ENCODE measurements at regions not wholly inside any gene's neighbourhood (a gene's known extent, or its start where the extent isn't known, plus 50 kb on each side); places are given as distances from the start of the nearest gene placed in this dataset.

- no peak for DNase-seq (ENCODE audit: insufficient read length, low spot score)
- no peak for FAIRE-seq
- TF ChIP-seq POU2F2 (IDR thresholded peaks at IDR 0.05; ENCODE audit: low read depth, low read length) (no peak), POLR2A (IDR thresholded peaks at IDR 0.05; ENCODE audit: low read depth, low read length) (no peak), TAF1 (IDR thresholded peaks at IDR 0.05; ENCODE audit: low read depth, low read length) (no peak), PAX5 (IDR thresholded peaks at IDR 0.05; ENCODE audit: insufficient read depth, low read length, severe bottlenecking) (no peak), POLR2AphosphoS5 (IDR thresholded peaks at IDR 0.05; ENCODE audit: low read depth, low read length) (no peak), SPI1 (IDR thresholded peaks at IDR 0.05; ENCODE audit: low read depth, low read length) (no peak)
Observed at GRCh38 chr13:67829641-67830040, 599.5 kb upstream of the PCDH9 start.

- no peak for TF ChIP-seq SPI1 (IDR thresholded peaks at IDR 0.05; ENCODE audit: low read depth, low read length)
- TF ChIP-seq POLR2AphosphoS5 (IDR thresholded peaks at IDR 0.05; ENCODE audit: low read depth, low read length) = no peak
- TF ChIP-seq POLR2A (IDR thresholded peaks at IDR 0.05; ENCODE audit: low read depth, low read length) = no peak
- TF ChIP-seq PAX5 (IDR thresholded peaks at IDR 0.05; ENCODE audit: insufficient read depth, low read length, severe bottlenecking) = no peak
- no peak for TF ChIP-seq TAF1 (IDR thresholded peaks at IDR 0.05; ENCODE audit: low read depth, low read length)
- TF ChIP-seq POU2F2 (IDR thresholded peaks at IDR 0.05; ENCODE audit: low read depth, low read length) = no peak
- FAIRE-seq = no peak
- DNase-seq (ENCODE audit: insufficient read length, low spot score) = no peak
Observed at GRCh38 chr13:67827992-67828391, 597.9 kb upstream of the PCDH9 start.

GRCh38 chr13:67821606-67822005 is 591.5 kb upstream of the PCDH9 start:
- TF ChIP-seq POLR2AphosphoS5 (IDR thresholded peaks at IDR 0.05; ENCODE audit: low read depth, low read length) (no peak), TAF1 (IDR thresholded peaks at IDR 0.05; ENCODE audit: low read depth, low read length) (no peak), POLR2A (IDR thresholded peaks at IDR 0.05; ENCODE audit: low read depth, low read length) (no peak), POU2F2 (IDR thresholded peaks at IDR 0.05; ENCODE audit: low read depth, low read length) (no peak), SPI1 (IDR thresholded peaks at IDR 0.05; ENCODE audit: low read depth, low read length) (no peak), PAX5 (IDR thresholded peaks at IDR 0.05; ENCODE audit: insufficient read depth, low read length, severe bottlenecking) (no peak)
- DNase-seq (ENCODE audit: insufficient read length, low spot score) (no peak), FAIRE-seq (no peak)

- no peak for DNase-seq (ENCODE audit: insufficient read length, low spot score)
- no peak for FAIRE-seq
- TF ChIP-seq SPI1 (IDR thresholded peaks at IDR 0.05; ENCODE audit: low read depth, low read length) (no peak), TAF1 (IDR thresholded peaks at IDR 0.05; ENCODE audit: low read depth, low read length) (no peak), POLR2A (IDR thresholded peaks at IDR 0.05; ENCODE audit: low read depth, low read length) (no peak), PAX5 (IDR thresholded peaks at IDR 0.05; ENCODE audit: insufficient read depth, low read length, severe bottlenecking) (no peak), POU2F2 (IDR thresholded peaks at IDR 0.05; ENCODE audit: low read depth, low read length) (no peak), POLR2AphosphoS5 (IDR thresholded peaks at IDR 0.05; ENCODE audit: low read depth, low read length) (no peak)
Observed at GRCh38 chr13:67806796-67807195, 576.7 kb upstream of the PCDH9 start.

- FAIRE-seq (no peak), DNase-seq (ENCODE audit: insufficient read length, low spot score) (no peak)
Observed at GRCh38 chr13:67803118-67803517, 573.0 kb upstream of the PCDH9 start.

GRCh38 chr13:67792151-67792676 is 562.1 kb upstream of the PCDH9 start:
- FAIRE-seq (no peak), DNase-seq (ENCODE audit: insufficient read length, low spot score) (no peak)

More at GRCh38 chr13:67803118-67803517, 573.0 kb upstream of the PCDH9 start:
- TF ChIP-seq POLR2A (IDR thresholded peaks at IDR 0.05; ENCODE audit: low read depth, low read length) (no peak), POLR2AphosphoS5 (IDR thresholded peaks at IDR 0.05; ENCODE audit: low read depth, low read length) (no peak), TAF1 (IDR thresholded peaks at IDR 0.05; ENCODE audit: low read depth, low read length) (no peak), SPI1 (IDR thresholded peaks at IDR 0.05; ENCODE audit: low read depth, low read length) (no peak), POU2F2 (IDR thresholded peaks at IDR 0.05; ENCODE audit: low read depth, low read length) (no peak), PAX5 (IDR thresholded peaks at IDR 0.05; ENCODE audit: insufficient read depth, low read length, severe bottlenecking) (no peak)

GRCh38 chr13:67791047-67791446 is 560.9 kb upstream of the PCDH9 start:
- no peak for FAIRE-seq
- DNase-seq (ENCODE audit: insufficient read length, low spot score) = no peak
- TF ChIP-seq POLR2AphosphoS5 (IDR thresholded peaks at IDR 0.05; ENCODE audit: low read depth, low read length) = no peak
- no peak for TF ChIP-seq POU2F2 (IDR thresholded peaks at IDR 0.05; ENCODE audit: low read depth, low read length)
- no peak for TF ChIP-seq TAF1 (IDR thresholded peaks at IDR 0.05; ENCODE audit: low read depth, low read length)
- no peak for TF ChIP-seq SPI1 (IDR thresholded peaks at IDR 0.05; ENCODE audit: low read depth, low read length)
- no peak for TF ChIP-seq POLR2A (IDR thresholded peaks at IDR 0.05; ENCODE audit: low read depth, low read length)
- TF ChIP-seq PAX5 (IDR thresholded peaks at IDR 0.05; ENCODE audit: insufficient read depth, low read length, severe bottlenecking) = no peak

More at GRCh38 chr13:67792151-67792676, 562.1 kb upstream of the PCDH9 start:
- TF ChIP-seq POU2F2 (IDR thresholded peaks at IDR 0.05; ENCODE audit: low read depth, low read length) = no peak
- TF ChIP-seq POLR2A (IDR thresholded peaks at IDR 0.05; ENCODE audit: low read depth, low read length) = no peak
- no peak for TF ChIP-seq TAF1 (IDR thresholded peaks at IDR 0.05; ENCODE audit: low read depth, low read length)
- TF ChIP-seq PAX5 (IDR thresholded peaks at IDR 0.05; ENCODE audit: insufficient read depth, low read length, severe bottlenecking) = no peak
- TF ChIP-seq POLR2AphosphoS5 (IDR thresholded peaks at IDR 0.05; ENCODE audit: low read depth, low read length) = no peak
- no peak for TF ChIP-seq SPI1 (IDR thresholded peaks at IDR 0.05; ENCODE audit: low read depth, low read length)

- FAIRE-seq = no peak
- TF ChIP-seq POLR2A (IDR thresholded peaks at IDR 0.05; ENCODE audit: low read depth, low read length) (no peak), POU2F2 (IDR thresholded peaks at IDR 0.05; ENCODE audit: low read depth, low read length) (no peak), POLR2AphosphoS5 (IDR thresholded peaks at IDR 0.05; ENCODE audit: low read depth, low read length) (no peak), PAX5 (IDR thresholded peaks at IDR 0.05; ENCODE audit: insufficient read depth, low read length, severe bottlenecking) (no peak), SPI1 (IDR thresholded peaks at IDR 0.05; ENCODE audit: low read depth, low read length) (no peak), TAF1 (IDR thresholded peaks at IDR 0.05; ENCODE audit: low read depth, low read length) (no peak)
- DNase-seq (ENCODE audit: insufficient read length, low spot score) = no peak
Observed at GRCh38 chr13:67776151-67776550, 546.0 kb upstream of the PCDH9 start.

GRCh38 chr13:67775359-67775758 is 545.2 kb upstream of the PCDH9 start:
- no peak for DNase-seq (ENCODE audit: insufficient read length, low spot score)
- TF ChIP-seq POU2F2 (IDR thresholded peaks at IDR 0.05; ENCODE audit: low read depth, low read length) = no peak
- no peak for TF ChIP-seq PAX5 (IDR thresholded peaks at IDR 0.05; ENCODE audit: insufficient read depth, low read length, severe bottlenecking)
- no peak for TF ChIP-seq POLR2A (IDR thresholded peaks at IDR 0.05; ENCODE audit: low read depth, low read length)
- TF ChIP-seq POLR2AphosphoS5 (IDR thresholded peaks at IDR 0.05; ENCODE audit: low read depth, low read length) = no peak
- no peak for TF ChIP-seq SPI1 (IDR thresholded peaks at IDR 0.05; ENCODE audit: low read depth, low read length)
- TF ChIP-seq TAF1 (IDR thresholded peaks at IDR 0.05; ENCODE audit: low read depth, low read length) = no peak
- no peak for FAIRE-seq
